HG02973 (cell line): ENCODE measurements at regions not wholly inside any gene's neighbourhood (a gene's known extent, or its start where the extent isn't known, plus 50 kb on each side); places are given as distances from the start of the nearest gene placed in this dataset.

Experiments used
- ATAC-seq: cut with Tn5 transposase; IDR thresholded peaks from one replicate; pipeline ENCODE4 v1.9.1; 2021; ENCODE audit warnings: moderate library complexity; ENCODE audit not compliant: unreplicated experiment

DNA sequence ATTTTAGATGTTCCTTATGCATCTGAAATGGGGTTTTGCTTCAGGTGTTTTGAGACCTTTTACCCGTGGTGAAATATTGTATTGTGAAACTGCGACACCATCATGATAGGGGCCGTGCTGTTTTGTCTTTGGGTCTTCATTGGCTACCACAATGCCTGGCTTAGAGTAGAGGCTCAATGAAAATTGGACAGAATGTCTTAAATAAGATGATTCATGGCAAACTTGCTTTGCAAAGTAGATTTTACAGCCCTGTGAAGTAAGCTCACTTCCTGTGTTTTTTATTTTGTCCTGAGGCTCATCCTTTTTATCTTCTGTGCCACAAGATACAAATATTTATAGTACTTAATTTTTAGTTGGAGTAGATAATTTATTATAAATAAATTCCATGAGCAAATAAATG is 111.3 kb upstream of the FRMD6 start:
- ATAC-seq = no peak

DNA sequence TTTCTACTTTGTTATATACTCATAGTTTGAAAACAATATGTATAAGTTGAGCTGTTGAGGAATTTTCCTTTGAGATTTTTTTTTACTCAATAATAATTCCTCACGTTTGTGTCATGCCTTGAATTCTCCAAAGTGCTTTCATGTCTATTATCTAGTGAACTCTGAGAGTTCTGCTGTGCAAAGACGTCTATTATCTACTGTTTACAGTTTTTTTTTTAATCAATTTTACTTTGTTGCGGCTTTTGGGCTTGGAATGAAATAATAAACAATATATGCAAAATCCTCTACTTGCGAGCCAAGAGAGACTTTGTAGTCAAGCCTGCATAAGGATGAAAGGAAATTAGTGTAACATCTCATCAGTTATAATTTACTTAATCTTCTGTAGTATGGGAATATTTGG is 107.2 kb upstream of the FRMD6 start:
- ATAC-seq = no peak

DNA sequence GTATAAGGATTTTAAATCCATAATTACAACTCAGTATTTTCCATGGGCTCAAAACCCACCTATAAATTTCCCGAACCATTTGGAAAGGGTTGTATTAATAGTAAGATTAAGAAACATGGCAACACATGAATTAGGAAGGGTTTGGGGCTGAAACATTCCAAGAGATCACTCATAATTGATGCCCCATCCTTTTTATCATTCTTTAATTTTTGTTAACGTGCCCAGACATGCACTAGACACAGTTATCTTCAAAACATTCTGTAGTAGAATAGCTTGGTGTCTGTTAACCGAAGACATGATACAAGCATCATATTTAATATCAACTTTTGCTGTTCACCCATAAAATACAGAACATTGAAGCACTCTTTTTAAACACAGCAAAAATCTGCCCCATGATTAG is 106.8 kb upstream of the FRMD6 start:
- no peak for ATAC-seq

DNA sequence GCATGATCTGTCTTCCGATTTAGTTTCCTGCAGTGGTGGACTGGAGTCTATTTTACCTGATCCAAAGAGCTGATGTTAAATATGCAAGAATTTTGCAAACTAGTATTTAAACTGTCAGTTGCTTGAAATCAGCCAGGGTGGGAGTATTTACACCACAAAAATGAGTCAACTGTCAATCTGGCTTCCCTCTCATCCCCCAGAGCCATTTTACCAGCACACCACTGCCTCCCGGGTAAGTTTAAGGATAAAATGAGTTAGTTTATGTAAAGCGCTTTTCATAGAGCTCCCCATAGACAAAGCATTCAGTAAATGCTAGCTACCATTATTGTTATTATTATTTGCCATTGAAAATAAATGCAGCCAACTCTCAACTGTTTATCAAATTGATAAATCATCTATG is 106.3 kb upstream of the FRMD6 start:
- no peak for ATAC-seq

DNA sequence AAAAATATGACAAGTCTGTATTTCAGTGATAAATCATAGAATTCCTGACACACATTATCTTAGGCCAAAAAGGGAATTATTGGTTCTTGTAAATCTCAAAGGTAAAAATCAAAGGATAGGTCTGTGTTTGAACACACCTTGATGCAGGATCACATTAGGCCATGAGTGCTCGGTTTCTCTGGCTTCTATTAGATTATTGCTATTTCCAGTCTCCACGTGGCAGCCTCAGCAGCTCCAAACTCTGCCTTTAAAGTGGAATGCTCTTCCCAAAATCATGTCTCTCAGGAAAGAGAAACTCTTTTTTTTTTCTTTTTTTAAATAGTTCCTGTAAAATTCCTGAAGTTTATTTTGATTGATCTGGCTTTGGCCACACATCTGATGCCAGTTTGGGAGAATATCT is 105.6 kb upstream of the FRMD6 start:
- no peak for ATAC-seq

DNA sequence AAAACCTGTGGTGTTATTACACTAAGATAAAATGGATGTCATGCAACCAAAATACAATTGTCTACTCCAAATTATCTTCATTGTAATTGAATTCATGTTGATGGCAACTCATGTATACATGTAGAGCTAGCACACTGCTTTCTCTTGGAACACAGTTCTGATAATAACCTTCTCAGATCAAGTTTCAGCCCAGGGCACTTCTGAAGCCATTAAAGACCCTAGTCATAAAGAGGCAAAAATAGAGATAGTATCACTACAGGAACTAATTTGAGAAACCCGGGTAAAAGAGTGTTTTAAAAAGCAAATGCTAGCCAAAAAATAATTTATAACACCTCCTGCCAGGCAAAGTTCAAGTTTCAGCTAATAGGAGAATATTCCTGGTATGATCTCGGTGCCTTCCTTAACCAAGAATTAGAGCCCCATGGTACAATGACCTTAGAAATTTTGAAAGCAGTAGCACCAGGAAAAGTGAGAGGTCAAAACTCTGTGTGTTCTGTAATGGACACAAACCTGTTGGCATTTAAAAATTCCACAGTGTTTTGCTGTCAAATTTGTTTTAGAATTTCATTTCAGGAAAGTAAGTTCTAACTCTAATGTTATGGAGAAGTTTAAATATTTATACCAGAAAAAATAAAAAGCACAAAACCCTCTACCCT is 105.0 kb upstream of the FRMD6 start:
- ATAC-seq = no peak

DNA sequence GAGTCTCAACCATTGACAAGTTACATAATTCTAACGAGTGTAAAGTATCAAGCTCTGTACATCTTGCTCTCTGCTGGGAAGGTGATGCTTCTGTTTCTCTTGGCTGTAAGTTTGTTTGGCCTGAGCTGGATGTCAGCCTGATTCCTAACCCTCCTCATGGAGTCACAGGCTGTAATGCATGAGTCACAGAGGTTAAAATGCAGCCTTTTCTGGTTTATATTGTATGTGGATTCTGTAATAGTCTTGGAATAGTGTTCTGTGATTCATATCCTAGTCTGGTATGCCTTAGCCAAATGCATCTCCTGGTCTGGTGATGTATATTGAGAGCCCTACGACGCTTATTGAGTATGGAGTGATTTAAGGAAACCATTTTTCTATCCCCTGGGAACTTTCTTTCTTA is 104.5 kb upstream of the FRMD6 start:
- ATAC-seq = no peak

DNA sequence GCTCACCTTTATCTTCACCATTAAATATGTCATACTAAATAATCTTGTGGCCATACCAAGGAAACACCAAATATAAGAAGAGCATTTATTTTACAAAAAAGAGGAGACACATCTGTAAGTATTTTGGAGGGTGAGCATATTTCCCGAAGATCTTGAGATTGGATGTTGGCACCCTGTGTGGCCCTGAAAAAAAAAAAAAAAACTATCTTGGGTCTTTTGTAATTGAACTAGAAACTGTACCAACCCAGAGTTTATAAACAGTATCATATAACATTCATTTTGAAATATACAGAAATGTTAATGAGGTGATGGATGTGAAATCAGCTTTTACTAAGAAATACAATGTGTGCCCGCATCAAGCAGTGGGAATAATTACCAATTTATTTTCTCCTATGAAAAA is 104.0 kb upstream of the FRMD6 start:
- ATAC-seq = no peak

DNA sequence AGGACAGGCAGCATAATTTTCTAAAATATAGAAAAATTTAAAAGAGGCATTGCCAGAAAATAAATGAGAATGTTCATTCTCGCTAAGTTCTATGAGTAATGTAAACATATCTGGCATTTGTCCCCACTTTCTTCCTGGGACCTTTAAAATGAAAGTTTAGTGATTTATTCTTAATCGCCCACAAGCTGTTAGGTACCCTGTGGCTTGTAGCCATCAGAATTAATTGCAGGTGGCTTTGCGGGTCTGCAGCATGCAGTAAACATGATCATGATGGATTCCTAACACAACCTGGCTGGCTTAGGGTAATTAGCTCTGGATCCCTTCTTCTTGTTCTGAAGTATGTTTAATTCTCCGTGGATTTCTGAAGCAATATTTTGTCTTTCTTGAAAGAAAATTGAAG is 103.5 kb upstream of the FRMD6 start:
- ATAC-seq = no peak

DNA sequence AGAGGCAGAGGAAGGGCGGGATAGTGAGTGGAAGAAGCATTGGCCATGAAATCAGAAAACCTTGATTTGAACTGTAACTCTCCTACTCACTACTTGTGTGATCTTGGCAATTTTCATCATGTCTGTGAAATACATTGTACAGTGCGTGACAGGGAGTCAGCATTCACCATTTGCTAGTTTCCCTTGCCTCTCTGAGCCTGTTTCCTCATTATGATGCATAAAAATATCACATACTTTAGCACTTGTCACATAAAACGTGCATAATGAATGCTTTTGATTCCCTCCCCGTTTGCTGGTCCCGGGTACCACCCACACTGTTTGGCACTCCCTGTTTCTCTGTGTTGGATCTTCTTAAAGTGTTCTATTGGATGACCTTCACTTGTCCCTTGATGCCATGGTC is 101.1 kb upstream of the FRMD6 start:
- ATAC-seq = no peak

DNA sequence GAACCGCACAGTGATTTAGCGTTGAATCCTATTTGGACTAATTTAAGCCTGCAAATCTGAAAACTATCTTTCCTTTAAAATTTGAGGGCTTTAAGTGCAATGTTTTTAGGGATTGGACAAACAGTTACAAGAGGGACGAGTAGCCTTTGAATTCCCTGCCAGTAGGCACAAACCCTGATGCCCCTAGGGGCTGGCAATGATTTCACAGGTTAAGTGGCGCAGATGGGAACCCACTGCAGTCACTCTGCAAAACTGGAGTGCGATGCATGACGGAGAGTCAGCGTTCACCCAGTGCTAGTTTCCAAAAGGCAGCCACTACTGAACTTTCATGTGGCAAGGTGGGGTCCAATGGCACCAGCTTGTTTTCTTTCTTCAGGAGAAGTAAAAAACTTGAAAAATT is 99.4 kb upstream of the FRMD6 start:
- no peak for ATAC-seq

DNA sequence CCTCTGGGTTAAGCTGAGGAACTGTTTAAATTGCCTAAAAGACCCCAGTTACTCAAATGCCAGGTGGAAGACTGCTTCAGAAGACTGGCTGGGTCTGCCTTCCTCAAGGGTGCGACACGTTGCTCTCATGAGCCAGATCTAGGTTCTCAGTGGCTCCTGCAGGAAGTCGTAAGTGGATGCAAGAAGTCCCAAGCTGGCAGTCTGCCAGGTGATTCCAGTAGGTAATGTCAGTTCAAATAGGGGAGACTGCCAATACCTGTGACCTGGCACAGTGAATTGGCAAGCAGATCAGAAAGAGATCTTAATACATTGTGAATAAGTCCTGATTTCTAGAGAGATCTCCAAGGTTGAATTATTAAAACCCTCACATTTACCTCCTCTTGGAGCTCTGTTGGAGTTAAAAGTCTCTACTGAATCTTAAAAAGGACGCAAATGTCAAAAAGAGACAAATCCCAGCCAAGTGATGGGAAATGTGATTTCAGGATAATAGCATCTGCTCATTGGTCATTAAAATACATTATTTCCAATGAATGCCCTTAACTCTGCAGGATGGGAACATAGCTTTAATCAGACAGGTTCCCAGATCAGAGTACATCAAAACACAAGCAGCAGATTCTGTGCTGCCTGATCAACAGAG is 98.8 kb upstream of the FRMD6 start:
- no peak for ATAC-seq

DNA sequence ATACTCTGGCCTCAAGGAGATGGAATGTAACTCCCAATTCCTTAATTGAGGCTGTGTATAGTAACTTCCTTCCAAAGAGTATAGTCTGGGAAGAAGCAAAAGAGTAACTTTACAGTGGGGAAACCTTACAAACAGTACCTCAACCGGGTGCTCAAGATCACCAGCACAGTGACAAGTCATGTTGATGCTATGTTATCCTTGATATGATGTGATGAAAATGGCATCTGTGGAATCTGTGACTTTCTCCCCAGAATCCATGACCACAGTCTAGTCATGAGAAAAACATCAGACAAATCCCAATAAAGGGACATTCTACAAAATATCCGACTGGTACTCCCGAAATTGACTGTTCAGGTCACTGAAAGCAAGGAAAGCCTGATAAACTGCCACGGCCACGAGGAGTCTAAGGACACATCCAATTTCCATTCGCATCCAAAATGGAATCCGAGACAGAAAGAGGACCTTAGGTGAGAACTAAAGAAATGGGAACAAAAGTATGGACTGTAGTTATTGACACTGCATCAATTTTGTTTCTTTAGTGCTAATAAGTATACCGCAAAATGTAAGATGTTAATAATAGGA is 97.3 kb upstream of the FRMD6 start:
- no peak for ATAC-seq

DNA sequence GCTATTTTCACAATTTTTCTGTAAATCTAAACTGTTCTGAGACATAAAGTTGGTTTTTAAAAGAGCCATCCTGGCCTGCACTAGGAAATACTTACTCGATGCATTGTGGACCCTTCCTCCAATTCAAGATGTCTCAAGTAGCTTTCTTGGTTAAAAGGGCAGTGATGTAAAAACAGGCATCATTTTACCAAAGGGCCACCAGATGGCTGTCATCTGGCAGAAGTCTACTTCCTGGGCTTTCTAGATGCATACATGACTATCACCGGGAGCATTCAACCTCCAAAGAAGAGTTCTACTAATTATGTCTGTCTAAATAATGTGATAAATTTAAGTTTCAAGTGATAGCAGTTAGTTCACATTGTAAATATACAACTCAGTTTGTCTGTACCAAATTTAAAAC is 96.8 kb upstream of the FRMD6 start:
- no peak for ATAC-seq

DNA sequence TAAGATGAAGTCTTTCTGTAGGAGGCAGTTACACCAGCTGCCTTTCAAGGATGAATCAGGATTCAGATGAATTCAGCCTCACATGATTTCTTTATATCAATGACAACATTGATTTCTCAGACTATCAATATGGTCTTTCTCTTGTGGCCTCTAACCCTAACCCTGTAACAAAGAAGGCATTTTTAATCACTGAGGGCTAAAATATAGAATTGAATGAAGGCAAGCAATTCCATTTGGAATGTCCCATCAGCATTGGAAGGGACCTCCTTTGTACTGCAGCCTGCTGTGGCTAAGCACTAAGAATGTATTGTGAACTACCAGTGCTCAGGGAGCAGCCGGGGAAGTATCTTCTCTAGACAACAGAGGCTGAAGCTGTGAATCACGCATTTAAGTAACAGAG is 90.6 kb upstream of the FRMD6 start:
- no peak for ATAC-seq

DNA sequence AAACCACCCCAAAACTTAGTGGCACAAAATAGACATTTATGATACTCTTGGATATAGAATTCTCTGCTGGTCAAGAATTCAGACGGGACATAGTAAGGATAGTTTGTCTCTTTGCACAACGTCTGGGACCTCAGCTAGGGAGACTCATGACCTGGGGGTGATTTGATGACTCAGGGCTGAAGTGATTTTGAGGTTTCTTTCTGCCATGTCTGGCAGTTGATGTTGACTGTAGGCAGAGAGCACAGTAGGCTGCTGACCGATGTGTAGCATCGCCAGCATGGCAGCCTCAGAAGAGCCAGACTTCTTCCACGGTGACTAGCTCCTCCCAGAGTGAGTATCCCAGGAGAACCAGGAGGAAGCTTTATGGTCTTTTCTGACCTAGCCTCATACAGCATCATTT is 88.9 kb upstream of the FRMD6 start:
- ATAC-seq = no peak

DNA sequence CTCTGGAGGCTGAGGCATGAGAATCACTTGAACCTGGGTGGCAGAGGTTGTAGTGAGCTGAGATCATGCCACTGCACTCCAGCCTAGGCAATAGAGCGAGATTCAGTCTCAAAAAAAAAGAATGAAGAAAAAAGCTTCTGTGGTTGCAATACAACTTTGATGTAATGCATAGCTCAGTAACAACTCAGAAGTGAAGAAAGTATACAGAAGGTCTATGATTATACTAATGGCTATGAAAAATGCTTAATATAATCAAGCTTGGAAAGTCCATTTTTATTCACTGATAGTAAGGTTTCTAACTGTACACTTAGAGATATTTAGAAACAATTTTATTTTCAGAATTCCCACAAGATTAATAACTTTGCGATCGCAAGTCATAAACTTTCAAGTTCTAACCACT is 88.2 kb upstream of the FRMD6 start:
- ATAC-seq = no peak

DNA sequence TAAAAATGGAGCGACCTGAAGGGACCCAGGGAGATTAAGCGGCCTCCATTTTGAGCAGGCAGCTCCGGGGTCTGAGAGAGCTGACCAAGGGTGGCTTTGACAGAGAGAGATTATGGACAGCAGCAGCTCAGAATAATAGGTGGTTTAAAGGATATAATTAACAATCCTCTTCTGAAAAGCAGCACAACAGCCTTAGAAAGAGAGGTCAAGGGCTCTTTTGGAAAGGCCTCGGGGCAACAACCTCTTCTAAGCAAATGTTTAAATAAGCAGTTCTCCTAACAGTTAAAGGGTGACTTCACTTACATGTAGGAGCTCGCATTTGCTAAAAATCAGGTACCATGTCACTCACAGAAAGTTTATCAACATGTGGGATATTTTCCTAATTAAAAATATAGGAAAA is 87.2 kb upstream of the FRMD6 start:
- ATAC-seq = no peak

DNA sequence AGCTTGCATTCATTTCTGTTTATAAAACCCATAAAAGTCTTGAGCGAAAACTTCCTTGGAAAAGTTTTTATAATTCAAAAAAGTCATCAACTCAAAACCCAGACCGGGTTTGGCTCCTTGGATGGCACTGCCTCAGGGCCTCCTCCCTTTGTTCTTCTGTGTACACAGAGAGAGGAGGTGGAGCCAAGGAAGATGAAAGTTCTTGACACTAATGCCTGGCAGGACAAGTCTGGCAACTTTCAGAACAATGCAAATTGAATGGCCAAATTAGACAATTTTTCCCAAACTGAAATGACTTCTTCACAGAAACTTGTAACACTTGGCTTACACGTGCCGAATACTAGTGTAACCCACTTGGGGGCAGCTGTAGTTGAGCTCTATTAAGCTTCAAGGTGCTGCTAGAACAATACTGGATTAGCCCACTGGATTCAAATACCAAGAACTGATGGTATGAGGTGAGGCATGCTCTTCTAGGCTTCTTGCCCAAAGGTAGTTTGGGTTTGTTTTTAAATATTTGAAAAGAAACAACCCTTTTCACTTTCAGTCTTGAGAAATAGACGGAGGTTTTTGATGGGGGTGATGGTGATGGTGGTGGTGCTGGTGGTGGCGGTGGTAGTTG is 86.6 kb upstream of the FRMD6 start:
- no peak for ATAC-seq

DNA sequence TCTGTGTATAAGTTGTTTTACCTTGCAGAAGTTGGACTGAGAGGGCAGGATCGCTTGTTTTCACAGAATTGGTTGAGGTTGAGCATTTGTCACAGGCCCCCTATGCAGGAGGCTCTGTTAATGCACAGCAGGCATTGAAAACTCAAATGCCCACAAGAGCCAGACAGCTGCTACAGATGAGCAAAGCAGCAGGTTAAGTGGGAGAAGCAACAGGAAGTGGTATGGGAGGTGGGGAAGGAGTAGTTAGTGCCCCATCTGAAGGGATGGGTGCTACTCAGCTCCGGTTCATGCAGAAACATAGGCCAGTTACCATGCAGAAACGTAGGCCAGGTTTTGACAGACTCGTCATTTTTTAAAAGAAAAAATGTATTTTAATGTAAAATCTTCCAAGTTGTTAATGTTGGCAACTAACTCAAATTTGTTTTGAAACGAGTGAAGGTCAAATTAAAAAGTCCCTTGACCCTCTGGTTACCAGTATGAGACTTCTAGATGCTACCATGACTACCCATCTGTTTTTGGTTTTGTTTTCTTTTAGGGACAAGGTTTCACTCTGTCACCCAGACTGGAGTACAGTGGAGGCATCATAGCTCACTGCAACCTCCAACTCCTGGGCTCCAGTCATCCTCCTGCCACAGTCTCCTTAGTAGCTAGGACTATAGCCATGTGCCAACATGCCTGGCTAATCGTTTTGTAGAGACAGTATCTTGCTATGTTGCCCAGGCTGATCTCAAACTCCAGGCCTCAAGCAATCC is 84.7 kb upstream of the FRMD6 start:
- ATAC-seq = peak; percentile 45

DNA sequence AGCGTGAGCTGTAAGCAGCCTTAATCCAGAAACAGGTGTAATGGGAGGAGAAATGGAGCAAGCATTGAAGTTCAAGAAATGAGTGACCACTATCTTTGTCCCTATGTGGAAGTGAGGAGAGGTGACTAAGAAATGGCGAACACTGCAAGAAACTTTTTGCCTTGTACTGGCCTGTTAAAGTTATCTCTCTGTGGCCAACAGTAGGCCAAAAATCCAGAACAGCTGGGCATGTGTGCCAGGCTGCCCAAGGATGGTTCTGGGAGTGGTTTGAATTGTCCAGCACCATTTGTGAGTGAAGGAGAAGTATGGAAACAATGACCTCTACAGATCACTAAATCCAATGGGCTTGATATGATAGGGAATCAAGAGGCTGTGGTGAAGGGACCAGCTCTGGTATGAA is 83.3 kb upstream of the FRMD6 start:
- no peak for ATAC-seq

DNA sequence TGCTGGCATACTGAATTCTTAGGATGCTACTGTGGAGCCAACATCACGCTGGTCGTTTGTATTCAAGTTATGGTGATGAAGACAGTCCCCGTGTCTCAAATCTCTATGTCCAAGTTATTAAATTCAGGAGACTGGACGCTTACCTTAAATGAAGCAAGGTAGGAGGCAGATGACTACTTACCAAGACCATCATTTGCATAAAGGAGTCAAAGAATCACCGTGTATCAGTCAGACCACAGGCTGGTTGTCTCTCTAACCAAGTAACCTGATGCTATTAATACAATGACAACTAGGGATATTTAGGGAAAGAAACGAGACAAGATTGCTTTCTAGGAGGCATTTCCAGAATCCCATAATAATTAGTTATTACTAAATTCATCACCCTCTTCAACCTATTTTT is 78.1 kb upstream of the FRMD6 start:
- ATAC-seq = no peak
